NOMO-1 treated with dmso at 0.1 percent for 144 hours (cell line): ENCODE measurements at regions not wholly inside any gene's neighbourhood (a gene's known extent, or its start where the extent isn't known, plus 50 kb on each side); places are given as distances from the start of the nearest gene placed in this dataset.

Experiments used
- DNase-seq: peaks from one replicate; lab custom pipeline; 2025; ENCODE audit not compliant: unreplicated experiment; lab: John Stamatoyannopoulos, UW

DNA sequence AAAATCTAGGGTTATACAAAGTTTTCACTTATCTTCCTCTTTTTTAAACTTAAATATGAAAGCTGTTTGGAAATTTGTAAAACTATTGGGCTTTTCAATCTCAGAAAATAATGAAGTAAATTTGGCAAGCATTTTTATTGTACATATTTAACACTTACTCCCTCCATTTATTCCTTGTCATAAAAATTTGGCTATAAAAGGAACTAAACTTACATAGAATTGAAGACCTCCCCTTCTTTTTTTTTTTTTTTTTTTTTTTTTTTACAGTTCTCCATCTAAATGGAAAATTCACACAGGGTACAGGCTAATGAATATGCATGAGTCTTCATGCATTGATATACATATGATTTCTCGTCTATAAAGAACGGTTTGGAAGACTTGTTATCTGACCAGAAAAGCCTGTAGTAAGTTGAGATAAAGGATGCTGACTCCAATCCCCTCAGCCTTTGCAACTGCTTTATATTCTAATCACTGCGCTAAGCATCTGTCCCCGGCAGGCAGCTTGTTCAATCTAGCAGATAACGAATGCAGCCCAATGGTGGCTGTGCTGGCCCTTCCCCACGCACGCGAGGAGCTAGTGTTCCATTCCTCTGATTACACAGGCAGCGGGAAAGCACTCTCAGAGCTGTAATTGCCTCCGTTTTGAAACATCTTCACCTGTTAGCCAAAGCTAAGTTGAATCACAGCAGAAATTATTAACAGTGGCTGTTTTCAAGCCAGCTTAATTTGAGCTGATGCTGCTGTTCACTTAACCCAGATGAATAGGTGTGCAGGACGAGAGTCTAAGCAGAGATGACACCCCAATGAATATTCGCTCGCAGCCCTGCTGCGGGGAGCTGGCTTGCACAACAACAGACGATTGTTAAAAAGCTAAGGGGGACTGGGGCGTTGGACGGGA, 453.8 kb upstream of the ZNF608 start:
- no peak for DNase-seq

DNA sequence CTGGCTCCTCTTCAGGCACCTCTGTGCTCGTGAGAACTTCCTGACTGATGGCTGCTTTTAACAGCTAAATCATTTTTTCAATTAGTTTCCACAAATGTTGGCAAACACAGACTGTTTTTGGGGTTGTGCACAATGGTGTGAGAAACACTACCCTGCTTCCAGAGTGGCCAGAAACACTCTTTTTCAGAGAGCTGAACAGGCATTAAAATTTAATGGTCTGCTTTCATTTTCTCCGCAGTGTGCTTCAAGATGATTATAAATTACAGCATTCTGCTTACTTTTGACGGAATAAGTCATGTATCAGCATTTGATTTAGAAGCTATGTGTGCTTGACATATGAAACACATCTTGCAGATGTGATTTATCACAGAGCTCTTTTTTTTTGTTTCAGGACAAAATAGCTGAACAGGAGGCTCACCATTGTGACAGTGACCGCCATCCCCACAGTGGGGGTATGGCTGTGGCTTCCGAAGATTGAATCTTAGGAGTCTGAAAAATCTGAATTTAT, 454.5 kb upstream of the ZNF608 start:
- DNase-seq, result no peak

DNA sequence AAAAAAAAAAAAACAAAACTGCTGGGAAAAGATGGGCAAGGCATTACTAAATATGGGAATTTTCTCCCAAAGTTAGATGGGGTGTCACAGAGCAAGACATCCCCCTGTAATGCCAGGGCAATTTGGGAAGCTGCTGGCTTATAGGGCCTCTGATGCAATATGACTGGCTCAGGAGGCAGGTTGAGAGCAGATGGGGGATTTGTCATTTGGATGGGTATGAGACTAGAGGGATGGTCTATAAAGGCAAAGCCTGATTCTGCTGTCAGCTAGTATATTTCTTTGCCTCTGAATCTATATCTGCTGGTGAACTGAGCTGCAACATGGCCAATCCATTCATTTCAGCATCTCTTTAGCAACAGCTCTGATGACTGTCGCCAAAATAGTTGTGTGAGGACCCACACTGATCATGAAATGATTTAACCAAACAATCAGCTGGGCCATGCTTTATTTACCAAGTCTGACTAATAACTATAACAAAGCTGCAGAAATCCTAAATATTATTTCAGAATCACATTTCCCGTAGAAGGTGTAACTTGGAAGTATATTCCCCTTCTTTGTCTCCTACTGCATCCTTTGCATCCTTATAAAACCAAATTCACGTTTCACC, 455.1 kb upstream of the ZNF608 start:
- no peak for DNase-seq

DNA sequence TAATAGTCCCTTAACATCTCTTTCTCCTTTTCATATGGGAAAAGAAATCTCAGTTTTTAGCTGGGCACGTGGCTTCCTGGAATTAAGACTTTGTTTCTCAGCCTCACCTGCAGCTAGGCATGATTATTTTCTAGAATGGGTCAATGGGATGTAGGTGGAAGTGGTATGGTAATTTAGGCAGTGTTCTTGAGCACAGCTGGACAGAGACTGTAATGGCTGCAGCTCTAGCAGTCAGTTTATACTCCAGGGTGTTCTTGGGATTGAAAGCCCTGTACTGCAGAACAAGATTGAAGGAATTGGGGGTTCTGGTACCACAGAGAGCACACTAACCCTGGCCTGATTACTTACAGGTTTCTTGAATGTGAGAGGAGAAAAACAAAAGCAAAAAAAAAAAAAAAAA, 455.9 kb upstream of the ZNF608 start:
- DNase-seq, result no peak

DNA sequence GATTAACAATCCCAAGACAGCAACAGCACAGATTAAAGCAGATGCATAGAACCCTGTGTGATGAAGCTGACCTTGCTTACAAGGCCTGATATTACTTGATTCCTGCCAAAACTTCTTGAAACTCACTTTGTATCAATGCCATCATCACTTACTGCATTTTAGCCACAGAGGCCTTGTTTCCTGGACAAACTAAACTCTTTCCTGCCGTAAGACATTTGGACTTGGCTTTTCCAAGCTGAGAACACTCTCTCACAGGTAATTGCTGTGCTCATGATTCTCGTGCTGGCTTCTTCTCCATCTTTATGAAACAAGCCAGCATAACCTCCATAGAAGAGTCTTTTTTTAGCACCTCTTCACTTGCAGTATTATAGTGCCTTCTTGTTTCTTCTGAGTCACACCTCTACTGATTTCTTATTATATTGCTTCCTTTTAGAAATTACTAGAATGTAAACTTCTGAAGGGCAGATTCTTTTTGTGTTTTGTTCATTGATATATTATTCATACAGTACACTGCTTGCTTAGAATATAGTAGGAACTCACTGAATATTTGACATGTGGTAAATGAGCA, 456.5 kb upstream of the ZNF608 start:
- no peak for DNase-seq

DNA sequence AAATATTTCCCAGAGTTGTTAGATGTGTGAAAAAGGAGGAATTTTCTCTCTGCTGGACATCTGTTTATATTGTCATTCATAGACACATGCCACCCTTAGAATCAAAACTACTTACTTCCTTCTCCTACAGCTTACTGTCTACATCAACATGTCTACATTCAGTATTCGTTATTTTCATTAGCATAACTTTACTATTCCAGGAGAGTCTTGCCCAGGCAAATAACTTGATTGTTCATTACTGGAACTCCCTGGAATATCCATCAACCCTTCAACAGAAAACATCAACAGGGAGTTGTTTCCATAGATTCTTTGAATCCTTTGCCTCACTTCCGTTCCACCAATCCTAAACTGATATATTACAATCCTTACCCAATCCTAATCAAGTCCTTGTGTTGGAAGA, 457.5 kb upstream of the ZNF608 start:
- no peak for DNase-seq

DNA sequence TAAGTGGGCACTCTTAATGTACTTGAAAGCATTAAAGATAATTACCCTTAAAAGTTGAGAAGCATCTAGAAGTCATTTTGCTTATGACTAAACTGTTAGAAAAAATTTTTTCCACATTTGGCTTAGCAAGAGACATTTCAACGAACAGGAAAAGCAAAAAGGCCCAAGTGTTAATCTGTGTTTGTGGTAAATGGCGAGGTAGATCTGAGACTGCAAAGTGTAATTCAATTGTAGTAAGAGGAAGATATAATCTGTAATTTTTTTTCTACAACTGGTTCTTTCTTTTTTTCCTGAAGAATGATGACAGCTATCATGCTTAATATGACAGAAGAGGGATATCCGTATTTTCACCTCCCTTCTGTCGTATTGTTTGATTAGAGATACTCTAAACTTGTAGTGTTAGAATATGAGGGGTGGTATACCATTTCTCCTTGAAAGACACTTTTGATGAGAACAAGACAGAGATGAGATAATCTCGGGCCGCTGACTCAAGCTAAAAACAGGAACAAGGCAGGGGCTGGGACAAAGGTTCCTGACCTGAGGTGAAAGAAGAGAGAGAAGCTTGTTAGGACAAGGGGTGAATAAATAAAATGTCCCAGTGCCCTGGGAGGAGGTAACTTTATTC, 459.3 kb upstream of the ZNF608 start:
- no peak for DNase-seq

DNA sequence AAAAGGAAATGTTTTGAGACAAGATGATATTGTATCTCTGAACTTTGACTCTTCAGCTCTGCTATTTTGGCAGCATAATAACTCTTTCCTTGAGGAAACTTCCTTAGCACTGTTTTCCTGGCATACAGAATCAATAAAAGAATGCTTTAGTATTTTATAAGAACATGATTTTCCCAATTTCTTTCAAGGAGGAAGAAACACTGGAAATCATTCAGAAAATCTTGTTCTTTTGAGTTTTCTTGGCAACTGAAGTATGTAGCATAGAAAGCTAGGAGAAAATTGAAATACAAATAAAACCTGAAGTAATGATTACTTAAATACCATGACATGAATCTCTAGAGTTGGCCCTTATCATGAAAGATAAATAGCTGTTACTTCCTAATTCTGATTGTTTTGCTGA, 461.4 kb upstream of the ZNF608 start:
- no peak for DNase-seq

DNA sequence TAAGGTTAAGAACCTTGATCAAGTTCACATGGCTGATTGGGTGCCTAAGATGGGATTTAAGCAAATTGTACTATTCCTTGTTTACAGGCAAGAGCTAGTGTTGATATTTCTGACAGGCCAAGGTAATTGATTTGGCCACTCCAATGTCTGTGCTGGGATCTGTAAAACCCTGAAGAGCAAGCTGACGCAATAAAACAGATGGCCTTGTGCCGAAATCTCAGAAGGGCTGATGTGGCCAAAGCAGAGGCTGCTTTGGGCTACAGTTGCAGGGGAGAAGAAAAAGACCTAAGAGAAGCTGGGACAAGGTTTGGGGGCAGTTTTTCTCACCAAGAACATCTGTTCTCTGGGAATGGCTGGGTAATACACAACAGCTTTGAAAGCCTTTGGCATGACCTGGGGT, 463.2 kb upstream of the ZNF608 start:
- no peak for DNase-seq

DNA sequence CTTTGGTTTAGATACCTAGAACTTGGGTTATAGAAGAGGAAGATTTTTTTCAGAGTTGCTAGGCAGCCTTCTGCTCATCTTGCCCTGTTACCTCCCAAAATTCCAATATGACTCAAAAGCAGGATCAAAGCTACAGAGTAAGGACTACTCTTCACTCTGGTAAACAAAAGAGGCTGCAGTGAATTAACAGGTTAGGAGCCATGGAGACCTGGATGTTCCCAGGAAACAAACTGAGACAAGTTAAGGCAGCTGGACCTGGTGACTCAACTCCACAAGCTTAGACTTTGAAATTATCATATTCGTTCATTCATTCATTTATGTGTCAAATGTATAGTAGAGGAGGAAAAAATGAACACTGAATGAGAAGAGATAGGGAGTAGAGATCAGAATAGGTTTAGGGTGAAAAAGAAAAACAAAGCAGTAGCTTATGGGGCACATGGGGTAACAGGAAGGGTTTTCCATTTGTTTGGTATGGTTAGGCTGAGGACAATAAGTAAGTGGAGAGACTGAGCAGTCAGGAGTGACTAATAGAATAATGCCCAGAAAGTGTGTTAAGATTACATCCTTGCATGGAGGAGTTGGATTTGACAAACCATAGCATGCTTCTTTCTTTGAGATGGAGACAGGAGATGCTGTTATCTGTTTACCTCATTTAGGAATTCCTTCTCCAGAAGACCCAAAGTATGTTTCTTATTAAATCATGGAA, 464.0 kb upstream of the ZNF608 start:
- no peak for DNase-seq

DNA sequence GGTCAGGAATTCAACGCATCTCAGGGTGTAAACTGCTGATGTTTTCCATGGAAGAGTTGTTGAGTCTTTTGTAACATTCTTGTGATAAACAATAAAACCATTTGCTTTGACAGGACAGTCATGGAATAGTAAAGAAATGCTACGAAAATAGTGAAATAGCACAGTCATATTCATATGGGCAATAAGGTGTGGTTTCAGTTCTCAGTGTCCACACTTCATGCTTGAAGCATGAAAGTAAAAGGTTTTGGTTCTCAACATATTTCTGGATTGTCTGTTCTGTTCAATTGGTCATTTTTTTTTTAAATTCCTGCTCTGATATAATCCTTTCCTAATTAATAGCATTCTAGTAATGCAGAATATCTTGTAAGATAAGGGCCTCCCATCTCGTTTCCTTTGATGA, 467.6 kb upstream of the ZNF608 start:
- DNase-seq, result no peak

DNA sequence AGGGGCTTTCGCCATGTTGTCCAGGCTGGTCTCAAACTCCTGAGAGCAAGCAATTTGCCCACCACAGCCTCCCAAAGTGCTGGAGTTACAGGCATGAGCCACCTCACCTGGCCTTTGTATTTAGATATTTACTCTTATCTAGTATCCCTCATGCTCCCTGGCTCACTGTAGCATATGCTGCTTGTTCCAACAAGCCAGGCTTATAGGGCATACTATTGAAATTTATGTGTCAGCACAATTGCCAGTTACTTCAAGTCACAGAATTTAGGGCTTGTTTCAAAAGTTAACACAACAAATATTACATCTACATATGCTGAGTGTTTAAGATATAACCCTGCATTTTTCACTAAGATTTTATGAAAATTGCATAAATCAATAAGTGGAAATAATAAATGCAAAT, 469.2 kb upstream of the ZNF608 start:
- DNase-seq, result no peak

DNA sequence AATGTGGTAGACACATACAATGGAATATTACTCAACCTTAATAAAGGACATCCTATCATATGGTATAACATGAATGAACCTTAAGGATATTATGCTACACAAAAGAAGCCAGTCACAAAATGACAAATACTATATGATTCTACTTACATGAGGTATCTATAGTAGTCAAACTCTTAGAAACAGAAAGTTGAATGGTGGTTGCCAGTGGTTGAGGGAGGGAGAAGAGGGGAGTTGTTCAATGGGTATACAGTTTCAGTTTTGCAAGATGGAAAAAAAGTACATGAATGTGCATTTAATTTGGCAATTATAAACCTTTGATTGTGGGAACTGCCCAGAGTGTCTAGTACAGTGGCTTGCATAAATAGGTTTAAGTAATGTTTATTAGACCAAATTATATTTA, 473.3 kb upstream of the ZNF608 start:
- DNase-seq, result no peak

DNA sequence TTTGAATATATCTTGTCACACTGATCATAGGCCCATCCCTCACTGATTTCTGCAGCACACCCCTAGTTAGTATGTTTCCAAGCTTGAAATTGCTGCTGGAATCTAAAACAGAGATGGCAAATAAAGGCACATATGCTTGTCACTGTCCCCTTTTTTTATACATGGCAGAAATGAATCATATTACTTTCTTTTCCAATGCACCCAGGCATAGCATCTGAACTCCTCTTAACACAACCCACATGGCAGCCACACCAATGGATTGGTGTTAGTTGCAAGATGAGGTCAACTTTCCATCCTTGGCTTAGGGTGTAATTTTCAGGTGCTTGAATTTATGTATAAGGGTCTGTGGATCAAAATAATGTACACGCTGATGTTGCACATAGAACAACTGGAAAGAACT, 473.8 kb upstream of the ZNF608 start:
- DNase-seq, result no peak

DNA sequence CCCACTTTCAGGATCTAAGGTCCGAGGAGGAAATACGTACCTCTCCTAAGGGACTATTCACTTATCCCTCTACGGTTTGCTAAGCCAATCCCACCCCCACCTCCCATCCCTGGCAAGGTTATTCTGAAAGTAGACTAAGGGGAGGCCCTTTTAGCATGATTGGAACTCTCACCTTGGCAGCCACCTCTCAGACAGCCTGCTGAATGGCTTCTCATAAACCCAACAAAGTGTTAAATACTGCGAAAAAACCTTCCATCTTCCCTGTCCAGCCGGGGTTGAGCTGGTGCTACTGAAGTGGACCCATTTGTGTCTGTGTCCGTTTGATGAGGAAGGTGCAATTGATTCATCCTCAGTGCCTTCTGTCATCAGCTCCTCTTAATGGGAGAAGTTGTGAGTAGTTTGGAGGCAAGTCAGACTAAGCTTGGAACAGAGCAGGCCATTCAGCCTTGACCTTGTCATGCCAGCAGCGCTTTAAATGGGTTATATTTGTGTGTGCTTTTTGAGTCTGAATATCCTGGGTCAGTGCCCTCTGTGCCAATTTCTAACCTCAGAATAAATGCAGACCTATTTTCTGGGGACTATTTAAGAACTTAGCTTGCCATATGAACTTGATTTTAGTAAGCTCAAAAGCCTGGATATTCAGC, 476.3 kb upstream of the ZNF608 start:
- DNase-seq, result no peak

DNA sequence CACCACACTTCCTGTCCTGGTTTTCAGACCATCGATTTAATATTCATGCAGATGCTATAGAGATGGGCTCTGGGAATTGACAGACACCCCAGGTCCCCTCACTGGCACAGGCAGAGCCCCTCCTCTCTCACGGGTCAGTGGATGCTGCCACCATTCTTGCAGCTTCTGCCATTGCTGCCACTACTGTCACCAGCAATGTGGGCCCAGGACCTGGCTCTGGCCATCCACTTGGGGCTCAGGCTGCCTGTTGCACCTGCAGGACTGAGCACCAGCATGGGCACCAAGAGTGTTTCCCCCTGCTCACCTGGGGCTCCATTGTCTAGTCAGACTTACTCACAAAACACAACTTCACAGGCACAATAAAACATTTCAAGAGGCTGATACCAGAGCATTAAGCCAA, 479.0 kb upstream of the ZNF608 start:
- DNase-seq, result no peak

DNA sequence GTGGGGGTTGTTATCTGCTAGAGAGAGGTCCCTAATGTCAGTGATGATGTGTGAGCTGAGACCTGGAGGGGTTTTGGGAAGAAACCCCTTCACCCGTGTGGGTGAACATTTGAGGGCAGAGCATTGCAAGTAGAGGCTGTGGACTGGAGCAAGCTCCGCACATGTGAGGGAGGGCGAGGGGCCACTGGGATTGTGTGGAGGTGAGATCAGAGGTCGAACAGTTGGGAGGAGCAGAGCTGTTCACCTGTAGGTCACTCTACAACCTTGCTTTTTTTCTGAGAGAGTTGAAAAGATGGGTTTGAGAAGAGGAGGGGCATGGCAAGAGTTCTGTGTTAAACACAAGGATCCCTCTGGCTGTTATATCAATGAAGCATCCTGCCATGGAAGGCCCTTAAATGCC, 480.4 kb upstream of the ZNF608 start:
- no peak for DNase-seq

DNA sequence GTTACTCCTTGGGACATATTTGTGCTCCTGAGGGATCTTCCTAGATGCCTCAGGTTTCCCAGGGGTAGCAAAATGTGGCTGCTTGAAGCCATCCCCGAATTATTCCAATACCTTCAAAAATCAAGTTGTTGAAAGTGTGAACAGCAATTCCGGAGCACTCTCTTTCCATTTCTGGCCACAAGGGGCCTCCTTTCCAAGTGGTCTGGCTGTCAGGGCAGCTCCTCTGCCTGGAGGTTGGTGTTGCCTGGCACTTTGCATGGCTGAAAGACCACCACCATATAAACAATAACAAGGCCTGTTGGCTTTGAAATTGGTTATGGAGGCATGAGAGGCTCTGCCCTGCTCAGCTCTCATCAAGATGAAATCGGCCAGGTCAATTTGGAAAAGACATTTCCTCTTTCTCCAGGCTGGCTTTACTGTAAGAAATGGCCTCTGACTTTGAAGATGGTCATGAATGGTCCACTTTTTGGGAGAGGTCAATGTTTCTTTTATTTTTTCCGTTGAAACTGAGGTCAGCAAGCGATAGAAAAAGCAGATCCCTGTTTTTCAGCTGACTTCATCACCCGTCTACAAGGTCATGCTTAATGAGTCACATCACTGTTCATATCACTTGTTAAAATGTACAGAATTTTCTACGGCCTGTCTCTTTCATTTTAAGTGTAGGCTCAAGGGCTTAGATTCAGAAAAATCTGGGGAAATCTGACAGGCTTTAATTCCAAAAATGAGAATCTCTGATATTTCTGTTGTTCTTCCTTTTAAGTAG, 481.1 kb upstream of the ZNF608 start:
- DNase-seq, result no peak

DNA sequence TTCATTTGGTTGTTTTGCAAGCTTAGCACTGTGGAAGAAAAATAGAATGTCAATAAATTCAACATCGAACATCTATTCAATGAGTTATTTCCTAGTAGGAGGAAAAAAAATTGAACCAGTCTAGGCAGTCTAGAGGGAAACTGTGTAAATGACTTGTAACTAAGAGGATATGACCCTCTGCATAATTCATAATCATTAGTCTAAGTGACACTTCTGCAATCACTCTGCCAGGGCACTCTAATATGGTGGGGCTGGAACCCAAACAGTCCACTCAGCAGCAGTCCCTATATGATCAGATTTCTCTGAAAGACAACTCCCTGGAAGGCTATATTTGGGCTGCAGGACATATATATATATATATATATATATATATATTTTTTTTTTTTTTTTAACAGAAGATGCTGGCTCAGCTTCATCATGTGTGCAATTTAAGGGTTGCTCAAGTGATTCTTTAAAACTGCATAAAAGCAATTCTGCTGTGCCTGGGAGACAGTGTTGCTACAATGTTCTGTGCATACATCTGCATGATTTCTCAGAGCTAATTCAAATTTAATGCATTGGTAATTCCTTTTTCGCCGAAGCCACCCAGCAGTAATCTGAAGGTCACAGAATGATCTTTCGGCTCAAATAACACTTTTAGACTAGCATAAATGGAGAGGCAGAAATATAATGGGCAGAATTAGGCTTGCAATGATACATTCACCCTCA, 482.1 kb upstream of the ZNF608 start:
- no peak for DNase-seq
